Ascending aorta (tissue), 2 donors: ENCODE measurements at regions not wholly inside any gene's neighbourhood (a gene's known extent, or its start where the extent isn't known, plus 50 kb on each side); places are given as distances from the start of the nearest gene placed in this dataset.
A peak's percentile ranks its signal among the peaks of the same experiment; 100 is the strongest.

Experiments
- DNase-seq, 2 donors: peaks; one replicate each; pipeline ENCODE4 v3.0.0-alpha.2; 2019; ENCODE audit warnings: low spot score in 2 of 2
- H3K27ac ChIP-seq, 2 donors: fragments of 200-600 bp; sonication (generic); one replicate each; pipeline ENCODE4 v1.5.1; 2016 to 2017; ENCODE audit warnings: mild to moderate bottlenecking in 1 of 2
- H3K27me3 ChIP-seq: fragments of 200-600 bp; sonication (generic); one replicate; pipeline ENCODE4 v1.5.1; 2017
- H3K36me3 ChIP-seq, 2 donors: fragments of 200-600 bp; sonication (generic); one replicate each; pipeline ENCODE4 v1.5.1; 2016
- H3K4me1 ChIP-seq, 2 donors: fragments of 200-600 bp; sonication (generic); one replicate each; pipeline ENCODE4 v1.5.1; 2016 to 2017; ENCODE audit warnings: mild to moderate bottlenecking in 1 of 2
- H3K4me3 ChIP-seq, 2 donors: fragments of 200-600 bp; sonication (generic); one replicate each; pipeline ENCODE4 v1.5.1; 2016 to 2017; ENCODE audit warnings: mild to moderate bottlenecking in 1 of 2
- H3K9me3 ChIP-seq, 2 donors: fragments of 200-600 bp; sonication (generic); one replicate each; pipeline ENCODE4 v1.5.1; 2016
- intact Hi-C: fragments of 100-400 bp; cut with DNase I; formaldehyde crosslinking; loops from one replicate; pipeline ENCODE4 v1.15.1; 2023
- TF ChIP-seq, protein P1 (sequence below), 3 experiments: fragments of 200-600 bp in 2 of 3; fragments of 450-650 bp in 1 of 3; sonication (generic) in 2 of 3; IDR thresholded peaks; one replicate each; pipeline ENCODE4 v1.5.1; 2016 to 2019; ENCODE audit warnings: antibody characterized with exemption in 3 of 3, mild to moderate bottlenecking in 1 of 3, moderate library complexity in 1 of 3

DNA sequence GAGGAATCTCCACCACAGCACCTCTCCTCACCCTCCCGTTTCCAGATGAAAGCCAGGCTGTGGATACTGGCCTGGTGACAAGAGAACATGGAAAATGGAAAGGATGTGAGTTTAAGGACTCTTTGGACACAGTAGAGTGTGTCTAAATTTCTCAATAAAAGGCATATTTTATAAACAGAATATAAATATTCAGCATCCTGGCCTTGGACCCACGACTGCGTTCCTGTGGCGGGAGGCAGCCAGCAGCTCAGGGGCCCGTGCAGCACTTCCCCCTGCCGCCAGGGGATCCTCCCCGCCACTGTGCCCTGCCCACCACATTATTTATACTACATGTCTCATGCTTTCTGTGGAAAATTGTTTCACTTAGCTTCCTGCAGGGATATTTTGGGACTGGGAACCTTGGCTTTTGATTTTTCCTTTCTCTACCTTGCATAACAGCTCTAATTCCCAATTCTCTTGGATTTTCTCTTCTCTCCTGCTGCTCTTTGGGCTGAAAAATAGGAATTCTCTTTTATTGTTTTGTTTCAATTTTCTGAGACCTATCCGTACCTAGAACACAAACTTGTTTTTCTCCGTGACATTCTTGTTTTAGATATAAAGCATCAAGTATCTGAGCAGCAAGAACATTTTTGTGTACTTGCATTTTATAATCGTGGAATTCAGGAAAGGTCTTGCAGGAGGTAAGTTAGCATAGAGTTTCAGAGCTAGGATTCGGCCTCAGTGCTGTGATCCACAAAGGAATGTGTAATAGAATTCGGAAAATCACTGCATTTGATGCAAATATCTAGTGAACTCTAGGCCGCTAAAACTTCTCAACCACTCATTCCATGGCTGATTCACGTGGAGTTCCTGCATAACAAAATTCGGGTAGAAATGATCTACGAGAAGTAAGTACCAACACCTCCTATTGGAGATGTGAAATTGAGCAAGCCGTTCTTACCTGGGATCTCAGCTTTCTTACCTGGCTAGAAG is 107.7 kb upstream of the SPATA13 start:
- Histone ChIP-seq H3K4me1 (peaks cover 0 to 20% of the 10 kb centered on the region in 2 donors), H3K27ac (peak overlapping the region; percentile 58 to 69), H3K9me3 (no peaks in the 10 kb centered on the region), H3K36me3 (no peaks in the 10 kb centered on the region), H3K4me3 (peak overlapping the region; percentile 22 to 49), H3K27me3 (no peaks in the 10 kb centered on the region)
- intact Hi-C loops, result loop anchor here (2.0 to 10.0 kb wide), 3 partner anchors 72 to 678 kb away; partner anchors contain the start of gene SPATA13
- peak in 1 of 2 donors; percentile 75 for DNase-seq
- TF ChIP-seq, protein P1, sequence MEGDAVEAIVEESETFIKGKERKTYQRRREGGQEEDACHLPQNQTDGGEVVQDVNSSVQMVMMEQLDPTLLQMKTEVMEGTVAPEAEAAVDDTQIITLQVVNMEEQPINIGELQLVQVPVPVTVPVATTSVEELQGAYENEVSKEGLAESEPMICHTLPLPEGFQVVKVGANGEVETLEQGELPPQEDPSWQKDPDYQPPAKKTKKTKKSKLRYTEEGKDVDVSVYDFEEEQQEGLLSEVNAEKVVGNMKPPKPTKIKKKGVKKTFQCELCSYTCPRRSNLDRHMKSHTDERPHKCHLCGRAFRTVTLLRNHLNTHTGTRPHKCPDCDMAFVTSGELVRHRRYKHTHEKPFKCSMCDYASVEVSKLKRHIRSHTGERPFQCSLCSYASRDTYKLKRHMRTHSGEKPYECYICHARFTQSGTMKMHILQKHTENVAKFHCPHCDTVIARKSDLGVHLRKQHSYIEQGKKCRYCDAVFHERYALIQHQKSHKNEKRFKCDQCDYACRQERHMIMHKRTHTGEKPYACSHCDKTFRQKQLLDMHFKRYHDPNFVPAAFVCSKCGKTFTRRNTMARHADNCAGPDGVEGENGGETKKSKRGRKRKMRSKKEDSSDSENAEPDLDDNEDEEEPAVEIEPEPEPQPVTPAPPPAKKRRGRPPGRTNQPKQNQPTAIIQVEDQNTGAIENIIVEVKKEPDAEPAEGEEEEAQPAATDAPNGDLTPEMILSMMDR (IDR thresholded peaks at IDR 0.05), result no peak

- Histone ChIP-seq H3K9me3 (no peaks in the 10 kb centered on the region), H3K36me3 (no peaks in the 10 kb centered on the region), H3K27me3 (no peaks in the 10 kb centered on the region), H3K4me1 (peaks cover 0 to 20% of the 10 kb centered on the region in 2 donors), H3K4me3 (peak overlapping the region in 1 of 2 donors; percentile 49), H3K27ac (peak overlapping the region; percentile 58 to 69)
- TF ChIP-seq, protein P1 (IDR thresholded peaks at IDR 0.05), result peak; percentile 45 to 60 (median 51)
- DNase-seq, result no peak
- intact Hi-C loops, result loop anchor here (2.0 to 10.0 kb wide), 3 partner anchors 73 to 679 kb away; partner anchors contain the start of gene SPATA13
These were observed 106.8 kb upstream of the SPATA13 start for GRCh38 chr13:24053519-24054251.

GRCh38 chr13:24056616-24057137 is 103.8 kb upstream of the SPATA13 start:
- intact Hi-C loops, result loop anchor here (10.0 kb wide), 1 partner anchor 682 kb away; no protein-coding TSS in a partner anchor
- H3K27ac ChIP-seq, result no peak overlapping the region
- DNase-seq, result no peak

DNA sequence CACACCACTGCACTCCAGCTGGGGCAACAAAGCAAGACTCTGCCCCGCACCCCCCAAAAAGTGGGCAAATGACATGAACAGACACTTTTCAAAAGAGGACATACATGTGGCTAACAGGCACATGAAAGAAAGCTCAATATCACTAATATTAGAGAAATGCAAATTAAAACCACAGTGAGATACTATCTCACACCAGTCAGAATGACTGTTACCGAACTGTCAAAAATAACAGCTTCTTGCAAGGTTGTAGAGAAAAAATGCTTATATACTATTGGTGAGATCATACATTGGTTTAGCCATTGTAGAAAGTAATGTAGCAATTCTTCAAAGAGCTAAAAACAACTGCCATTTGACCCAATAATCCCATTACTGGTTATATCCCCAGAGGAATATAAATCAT is 99.5 kb upstream of the SPATA13 start:
- Histone ChIP-seq H3K36me3 (no peaks in the 10 kb centered on the region), H3K27me3 (no peaks in the 10 kb centered on the region), H3K27ac (no peak overlapping the region), H3K4me3 (no peak overlapping the region), H3K9me3 (no peaks in the 10 kb centered on the region), H3K4me1 (no peaks in the 10 kb centered on the region)
- DNase-seq, result no peak
- TF ChIP-seq, protein P1 (IDR thresholded peaks at IDR 0.05), result no peak
- intact Hi-C loops, result no loop called here

More at GRCh38 chr13:24056616-24057137, 103.8 kb upstream of the SPATA13 start:
- Histone ChIP-seq H3K36me3 (no peaks in the 10 kb centered on the region), H3K4me1 (peaks cover 0 to 10% of the 10 kb centered on the region in 2 donors), H3K4me3 (no peak overlapping the region), H3K27me3 (no peaks in the 10 kb centered on the region), H3K9me3 (no peaks in the 10 kb centered on the region)
- TF ChIP-seq, protein P1 (IDR thresholded peaks at IDR 0.05), result no peak

GRCh38 chr13:24063281-24063877 is 97.1 kb upstream of the SPATA13 start:
- H3K27ac ChIP-seq, result no peak overlapping the region
- H3K36me3 ChIP-seq, result no peaks in the 10 kb centered on the region
- H3K9me3 ChIP-seq, result no peaks in the 10 kb centered on the region
- intact Hi-C loops, result no loop called here
- TF ChIP-seq, protein P1 (IDR thresholded peaks at IDR 0.05), result no peak
- no peak overlapping the region for H3K4me3 ChIP-seq
- H3K27me3 ChIP-seq, result no peaks in the 10 kb centered on the region
- no peak for DNase-seq
- H3K4me1 ChIP-seq, result no peaks in the 10 kb centered on the region
